ENCODE measurements at regions not wholly inside any gene's neighbourhood (a gene's known extent, or its start where the extent isn't known, plus 50 kb on each side); places are given as distances from the start of the nearest gene placed in this dataset.

GRCh38 chr18:39835303-39836030, 2119.6 kb upstream of the PIK3C3 start:
- H3K4ac ChIP-seq (ENCODE audit: low read depth in 1 of 2, low read length in 2 of 2): no peak overlapping the region
- H2BK120ac ChIP-seq (ENCODE audit: low read depth, low read length): no peak overlapping the region
- no peak overlapping the region for H3K27ac ChIP-seq (ENCODE audit: low read length, poor library complexity, severe bottlenecking)
- no peak overlapping the region for H3K23ac ChIP-seq (ENCODE audit: low read length in 2 of 2)
- 81% methylated on average over 3 of the region's 4 CpGs for WGBS
- H3K4me2 ChIP-seq (ENCODE audit: low read length, poor library complexity, severe bottlenecking): no peak overlapping the region
- H3K14ac ChIP-seq (ENCODE audit: low read length in 2 of 2): no peak overlapping the region
- H3K27me3 ChIP-seq (ENCODE audit: control insufficient read depth in 1 of 2, insufficient read depth in 1 of 2, low read length in 2 of 2): no peaks in the 10 kb centered on the region
- no peak overlapping the region for H2AFZ ChIP-seq (ENCODE audit: low read depth, low read length)
- H3K79me1 ChIP-seq (replicated peaks; ENCODE audit: low read length, poor library complexity, severe bottlenecking): no peaks in the 10 kb centered on the region
- H2BK5ac ChIP-seq (ENCODE audit: low read depth, low read length, poor library complexity, severe bottlenecking): no peak overlapping the region
- H3K4me3 ChIP-seq (ENCODE audit: insufficient read depth in 1 of 2, low read depth in 1 of 2, low read length in 2 of 2): no peak overlapping the region
- DNase-seq: peak; percentile 39
- no peak overlapping the region for H3K9ac ChIP-seq (ENCODE audit: low read length)
- H3K18ac ChIP-seq (ENCODE audit: low read depth in 1 of 2, low read length in 2 of 2): no peak overlapping the region
- no peak overlapping the region for H4K8ac ChIP-seq (ENCODE audit: low read length)
- no peak overlapping the region for H2BK12ac ChIP-seq (ENCODE audit: low read length in 2 of 2)
- no peak overlapping the region for H2AK5ac ChIP-seq (ENCODE audit: low read length, severe bottlenecking)
- H3K4me1 ChIP-seq (ENCODE audit: control insufficient read depth, insufficient read depth, low read depth, low read length): no peaks in the 10 kb centered on the region
- H3K36me3 ChIP-seq (ENCODE audit: control insufficient read depth in 1 of 2, insufficient read depth in 2 of 2, low read depth in 1 of 2, low read length in 2 of 2): no peaks in the 10 kb centered on the region
- H4K91ac ChIP-seq (ENCODE audit: low read length): no peak overlapping the region
- H3K9me3 ChIP-seq (ENCODE audit: control insufficient read depth, low read length): no peaks in the 10 kb centered on the region
- no peak overlapping the region for H2BK15ac ChIP-seq (ENCODE audit: low read depth, poor library complexity, severe bottlenecking)

GRCh38 chr18:39834636-39835035, 2120.4 kb upstream of the PIK3C3 start:
- Histone ChIP-seq H2BK15ac (ENCODE audit: low read depth, poor library complexity, severe bottlenecking) (no peak overlapping the region), H3K27ac (ENCODE audit: low read length, poor library complexity, severe bottlenecking) (no peak overlapping the region), H2AK5ac (ENCODE audit: low read length, severe bottlenecking) (no peak overlapping the region), H3K4ac (ENCODE audit: low read depth in 1 of 2, low read length in 2 of 2) (no peak overlapping the region), H3K4me2 (ENCODE audit: low read length, poor library complexity, severe bottlenecking) (no peak overlapping the region), H2BK12ac (ENCODE audit: low read length in 2 of 2) (no peak overlapping the region), H3K18ac (ENCODE audit: low read depth in 1 of 2, low read length in 2 of 2) (no peak overlapping the region), H2BK5ac (ENCODE audit: low read depth, low read length, poor library complexity, severe bottlenecking) (no peak overlapping the region), H3K9ac (ENCODE audit: low read length) (no peak overlapping the region), H3K9me3 (ENCODE audit: control insufficient read depth, low read length) (no peaks in the 10 kb centered on the region), H4K91ac (ENCODE audit: low read length) (no peak overlapping the region), H3K23ac (ENCODE audit: low read length in 2 of 2) (no peak overlapping the region), H3K79me1 (replicated peaks; ENCODE audit: low read length, poor library complexity, severe bottlenecking) (no peaks in the 10 kb centered on the region), H3K4me3 (ENCODE audit: insufficient read depth in 1 of 2, low read depth in 1 of 2, low read length in 2 of 2) (no peak overlapping the region), H3K4me1 (ENCODE audit: control insufficient read depth, insufficient read depth, low read depth, low read length) (no peaks in the 10 kb centered on the region), H2AFZ (ENCODE audit: low read depth, low read length) (no peak overlapping the region), H2BK120ac (ENCODE audit: low read depth, low read length) (no peak overlapping the region), H3K27me3 (ENCODE audit: control insufficient read depth in 1 of 2, insufficient read depth in 1 of 2, low read length in 2 of 2) (no peaks in the 10 kb centered on the region), H4K8ac (ENCODE audit: low read length) (no peak overlapping the region), H3K14ac (ENCODE audit: low read length in 2 of 2) (no peak overlapping the region), H3K36me3 (ENCODE audit: control insufficient read depth in 1 of 2, insufficient read depth in 2 of 2, low read depth in 1 of 2, low read length in 2 of 2) (no peaks in the 10 kb centered on the region)
- WGBS: 98% methylated on average over 2 of the region's 4 CpGs
- DNase-seq: no peak

DNA sequence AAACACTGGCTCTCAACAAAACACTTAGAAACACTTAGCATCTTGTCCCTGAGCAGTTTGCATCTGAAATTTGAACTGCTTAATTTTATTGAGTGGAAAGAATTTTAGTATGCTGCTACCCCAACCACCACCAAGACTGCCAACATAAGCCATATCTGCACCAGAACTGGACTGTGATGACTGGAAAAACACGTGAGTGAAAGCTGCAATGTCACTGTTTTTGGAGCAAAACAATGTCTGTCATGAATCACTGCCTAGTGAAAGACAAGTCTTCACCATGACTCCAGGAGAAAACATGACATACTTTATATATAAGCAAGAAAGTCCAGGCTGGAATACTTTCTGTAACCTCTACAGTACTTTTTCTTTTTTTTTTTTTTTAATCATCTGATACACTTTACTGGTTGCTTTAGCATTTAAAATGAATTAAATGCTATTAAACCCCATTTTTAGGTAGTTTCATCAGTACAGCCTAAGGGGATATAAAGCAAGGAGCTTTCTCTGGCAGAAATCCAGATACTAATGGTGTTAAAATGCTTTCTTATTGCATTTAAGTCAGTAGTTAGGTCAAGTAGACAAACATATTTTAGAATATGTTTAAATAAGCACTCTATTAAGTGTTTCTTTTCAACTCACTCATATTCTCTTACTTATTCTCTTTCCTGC, 2129.4 kb upstream of the PIK3C3 start:
- no peaks in the 10 kb centered on the region for H3K9me3 ChIP-seq (ENCODE audit: control insufficient read depth, low read length)
- no peak overlapping the region for H2BK5ac ChIP-seq (ENCODE audit: low read depth, low read length, poor library complexity, severe bottlenecking)
- no peak overlapping the region for H3K4me3 ChIP-seq (ENCODE audit: insufficient read depth in 1 of 2, low read depth in 1 of 2, low read length in 2 of 2)
- H2BK15ac ChIP-seq (ENCODE audit: low read depth, poor library complexity, severe bottlenecking): no peak overlapping the region
- no peaks in the 10 kb centered on the region for H3K36me3 ChIP-seq (ENCODE audit: control insufficient read depth in 1 of 2, insufficient read depth in 2 of 2, low read depth in 1 of 2, low read length in 2 of 2)
- H3K79me1 ChIP-seq (replicated peaks; ENCODE audit: low read length, poor library complexity, severe bottlenecking): no peaks in the 10 kb centered on the region
- peak; percentile 58 for DNase-seq
- H3K4me2 ChIP-seq (ENCODE audit: low read length, poor library complexity, severe bottlenecking): no peak overlapping the region
- no peak overlapping the region for H3K23ac ChIP-seq (ENCODE audit: low read length in 2 of 2)
- H2BK120ac ChIP-seq (ENCODE audit: low read depth, low read length): no peak overlapping the region
- no peak overlapping the region for H2AFZ ChIP-seq (ENCODE audit: low read depth, low read length)
- no peak overlapping the region for H2BK12ac ChIP-seq (ENCODE audit: low read length in 2 of 2)
- H3K4ac ChIP-seq (ENCODE audit: low read depth in 1 of 2, low read length in 2 of 2): no peak overlapping the region
- no peak overlapping the region for H3K9ac ChIP-seq (ENCODE audit: low read length)
- H4K91ac ChIP-seq (ENCODE audit: low read length): no peak overlapping the region
- no peaks in the 10 kb centered on the region for H3K27me3 ChIP-seq (ENCODE audit: control insufficient read depth in 1 of 2, insufficient read depth in 1 of 2, low read length in 2 of 2)
- H3K4me1 ChIP-seq (ENCODE audit: control insufficient read depth, insufficient read depth, low read depth, low read length): no peaks in the 10 kb centered on the region
- WGBS: 0% methylated on average over 1 of the region's 1 CpG
- H2AK5ac ChIP-seq (ENCODE audit: low read length, severe bottlenecking): no peak overlapping the region
- H3K27ac ChIP-seq (ENCODE audit: low read length, poor library complexity, severe bottlenecking): no peak overlapping the region
- H3K14ac ChIP-seq (ENCODE audit: low read length in 2 of 2): no peak overlapping the region
- no peak overlapping the region for H3K18ac ChIP-seq (ENCODE audit: low read depth in 1 of 2, low read length in 2 of 2)
- H4K8ac ChIP-seq (ENCODE audit: low read length): no peak overlapping the region

DNA sequence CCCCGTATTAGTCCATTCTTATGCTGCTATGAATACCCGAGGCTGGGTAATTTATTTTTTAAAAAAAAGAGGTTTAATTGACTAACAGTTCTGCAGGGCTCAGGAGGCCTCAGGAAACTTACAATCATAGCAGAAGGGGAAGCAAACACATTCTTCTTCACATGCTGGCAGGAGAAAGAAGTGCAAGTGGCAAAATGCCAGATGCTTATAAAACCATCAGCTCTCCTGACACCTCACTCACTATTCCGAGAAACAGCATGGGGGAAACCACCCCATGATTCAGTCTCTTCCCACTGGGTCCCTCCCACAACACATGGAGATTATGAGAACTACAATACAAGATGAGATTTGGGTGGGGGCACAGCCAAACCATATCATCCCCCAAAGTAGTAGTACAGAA, 2148.5 kb upstream of the PIK3C3 start:
- Histone ChIP-seq H2AK5ac (ENCODE audit: low read length, severe bottlenecking) (no peak overlapping the region), H4K91ac (ENCODE audit: low read length) (no peak overlapping the region), H3K4ac (ENCODE audit: low read depth in 1 of 2, low read length in 2 of 2) (no peak overlapping the region), H2BK120ac (ENCODE audit: low read depth, low read length) (no peak overlapping the region), H3K23ac (ENCODE audit: low read length in 2 of 2) (no peak overlapping the region), H4K8ac (ENCODE audit: low read length) (no peak overlapping the region), H3K27ac (ENCODE audit: low read length, poor library complexity, severe bottlenecking) (no peak overlapping the region), H3K9ac (ENCODE audit: low read length) (no peak overlapping the region), H2BK12ac (ENCODE audit: low read length in 2 of 2) (no peak overlapping the region), H3K18ac (ENCODE audit: low read depth in 1 of 2, low read length in 2 of 2) (no peak overlapping the region), H2AFZ (ENCODE audit: low read depth, low read length) (no peak overlapping the region), H3K9me3 (ENCODE audit: control insufficient read depth, low read length) (peaks cover 10% of the 10 kb centered on the region), H3K36me3 (ENCODE audit: control insufficient read depth in 1 of 2, insufficient read depth in 2 of 2, low read depth in 1 of 2, low read length in 2 of 2) (no peaks in the 10 kb centered on the region), H2BK5ac (ENCODE audit: low read depth, low read length, poor library complexity, severe bottlenecking) (no peak overlapping the region), H3K14ac (ENCODE audit: low read length in 2 of 2) (no peak overlapping the region), H3K27me3 (ENCODE audit: control insufficient read depth in 1 of 2, insufficient read depth in 1 of 2, low read length in 2 of 2) (no peaks in the 10 kb centered on the region), H3K79me1 (replicated peaks; ENCODE audit: low read length, poor library complexity, severe bottlenecking) (no peaks in the 10 kb centered on the region), H3K4me3 (ENCODE audit: insufficient read depth in 1 of 2, low read depth in 1 of 2, low read length in 2 of 2) (no peak overlapping the region), H2BK15ac (ENCODE audit: low read depth, poor library complexity, severe bottlenecking) (no peak overlapping the region), H3K4me1 (ENCODE audit: control insufficient read depth, insufficient read depth, low read depth, low read length) (no peaks in the 10 kb centered on the region), H3K4me2 (ENCODE audit: low read length, poor library complexity, severe bottlenecking) (no peak overlapping the region)
- 86% methylated on average over 3 of the region's 3 CpGs for WGBS
- peak; percentile 24 for DNase-seq
